ENCODE measurements at regions not wholly inside any gene's neighbourhood (a gene's known extent, or its start where the extent isn't known, plus 50 kb on each side); places are given as distances from the start of the nearest gene placed in this dataset.

DNA sequence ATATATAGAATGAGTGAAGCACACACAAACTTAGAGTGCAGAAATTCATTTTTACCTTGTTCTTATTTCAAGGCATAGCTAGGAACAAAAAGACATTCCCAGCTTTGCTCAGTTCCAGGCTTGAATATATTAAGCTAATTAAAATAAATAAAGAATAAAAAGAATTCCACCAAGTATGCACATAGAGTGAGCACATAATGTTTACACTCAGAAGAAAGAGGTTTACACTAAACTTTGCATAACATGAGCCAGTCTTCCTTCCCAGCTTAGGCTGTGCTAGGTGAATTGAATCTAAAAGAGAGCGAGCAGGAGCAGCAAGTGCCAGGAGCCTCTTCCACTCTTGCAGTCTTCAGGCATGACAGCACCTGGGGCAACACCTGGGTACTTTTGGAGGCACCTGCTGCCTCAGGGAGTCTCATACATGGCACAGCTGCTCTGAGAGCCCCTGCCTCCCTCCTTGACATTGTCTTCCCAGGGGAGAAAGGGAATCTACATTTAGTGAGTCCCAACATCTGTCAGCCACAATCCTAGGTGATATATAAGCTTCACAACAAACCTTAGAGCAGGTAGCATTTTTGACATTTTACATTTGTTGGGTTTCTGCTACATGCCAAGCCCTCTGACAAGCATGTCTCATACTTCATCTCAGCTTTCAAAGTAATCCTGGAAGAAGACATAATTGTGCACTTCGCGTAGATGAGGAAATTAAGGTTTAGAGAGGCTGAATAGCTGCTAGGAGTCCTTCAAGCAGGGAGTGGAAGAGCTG lies 732.7 kb upstream of the TENM4 start:
- TF ChIP-seq, protein P1, sequence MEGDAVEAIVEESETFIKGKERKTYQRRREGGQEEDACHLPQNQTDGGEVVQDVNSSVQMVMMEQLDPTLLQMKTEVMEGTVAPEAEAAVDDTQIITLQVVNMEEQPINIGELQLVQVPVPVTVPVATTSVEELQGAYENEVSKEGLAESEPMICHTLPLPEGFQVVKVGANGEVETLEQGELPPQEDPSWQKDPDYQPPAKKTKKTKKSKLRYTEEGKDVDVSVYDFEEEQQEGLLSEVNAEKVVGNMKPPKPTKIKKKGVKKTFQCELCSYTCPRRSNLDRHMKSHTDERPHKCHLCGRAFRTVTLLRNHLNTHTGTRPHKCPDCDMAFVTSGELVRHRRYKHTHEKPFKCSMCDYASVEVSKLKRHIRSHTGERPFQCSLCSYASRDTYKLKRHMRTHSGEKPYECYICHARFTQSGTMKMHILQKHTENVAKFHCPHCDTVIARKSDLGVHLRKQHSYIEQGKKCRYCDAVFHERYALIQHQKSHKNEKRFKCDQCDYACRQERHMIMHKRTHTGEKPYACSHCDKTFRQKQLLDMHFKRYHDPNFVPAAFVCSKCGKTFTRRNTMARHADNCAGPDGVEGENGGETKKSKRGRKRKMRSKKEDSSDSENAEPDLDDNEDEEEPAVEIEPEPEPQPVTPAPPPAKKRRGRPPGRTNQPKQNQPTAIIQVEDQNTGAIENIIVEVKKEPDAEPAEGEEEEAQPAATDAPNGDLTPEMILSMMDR (IDR thresholded peaks at IDR 0.05) = no peak
- TF ChIP-seq ZFX (IDR thresholded peaks at IDR 0.05; ENCODE audit: borderline replicate concordance) = no peak
